GM18909 (cell line): ENCODE measurements at regions not wholly inside any gene's neighbourhood (a gene's known extent, or its start where the extent isn't known, plus 50 kb on each side); places are given as distances from the start of the nearest gene placed in this dataset.

Experiments
- ATAC-seq: cut with Tn5 transposase; IDR thresholded peaks from one replicate; pipeline ENCODE4 v1.9.1; 2021; ENCODE audit warnings: mild to moderate bottlenecking; ENCODE audit not compliant: unreplicated experiment, poor library complexity

GRCh38 chr5:110916381-110917049 lies 155.0 kb upstream of the TSLP start:
- no peak for ATAC-seq

GRCh38 chr5:110917161-110917875 lies 154.2 kb upstream of the TSLP start:
- ATAC-seq = no peak

- no peak for ATAC-seq
Measured at GRCh38 chr5:110918683-110919082, 152.8 kb upstream of the TSLP start.

- no peak for ATAC-seq
Measured at GRCh38 chr5:110923971-110924370, 147.5 kb upstream of the TSLP start.

- ATAC-seq = no peak
Measured at GRCh38 chr5:110925398-110925797, 146.1 kb upstream of the TSLP start.

GRCh38 chr5:110925916-110926315 lies 145.6 kb upstream of the TSLP start:
- ATAC-seq = no peak

GRCh38 chr5:110932755-110933488 lies 138.6 kb upstream of the TSLP start:
- ATAC-seq = no peak

- no peak for ATAC-seq
Measured at GRCh38 chr5:110940136-110940535, 131.4 kb upstream of the TSLP start.

GRCh38 chr5:110945874-110946436 lies 125.6 kb upstream of the TSLP start:
- ATAC-seq = no peak

GRCh38 chr5:110951373-110951791 lies 120.1 kb upstream of the TSLP start:
- ATAC-seq = no peak

GRCh38 chr5:110956280-110956912 lies 115.1 kb upstream of the TSLP start:
- ATAC-seq = no peak

GRCh38 chr5:110956913-110957813 lies 114.3 kb upstream of the TSLP start:
- no peak for ATAC-seq

- no peak for ATAC-seq
Measured at GRCh38 chr5:110957934-110958333, 113.6 kb upstream of the TSLP start.

GRCh38 chr5:110963495-110963894 lies 108.0 kb upstream of the TSLP start:
- ATAC-seq = no peak

GRCh38 chr5:110965773-110966581 lies 105.5 kb upstream of the TSLP start:
- ATAC-seq = no peak

GRCh38 chr5:110968246-110969005 lies 103.1 kb upstream of the TSLP start:
- no peak for ATAC-seq

GRCh38 chr5:110969502-110969901 lies 102.0 kb upstream of the TSLP start:
- ATAC-seq = no peak

GRCh38 chr5:110973510-110973909 lies 98.0 kb upstream of the TSLP start:
- ATAC-seq = no peak
